Occipital lobe (tissue), 1 donor: ENCODE measurements at regions not wholly inside any gene's neighbourhood (a gene's known extent, or its start where the extent isn't known, plus 50 kb on each side); places are given as distances from the start of the nearest gene placed in this dataset.

Source experiments
- DNase-seq: peaks from one replicate; lab custom pipeline; 2025; lab: John Stamatoyannopoulos, UW

GRCh38 chr7:106775552-106775936 is 89.5 kb upstream of the PIK3CG start:
- DNase-seq, result no peak

- no peak for DNase-seq
Observed at GRCh38 chr7:106775975-106776607, 89.0 kb upstream of the PIK3CG start.

- DNase-seq, result no peak
Observed at GRCh38 chr7:106776618-106777347, 88.3 kb upstream of the PIK3CG start.

- DNase-seq, result no peak
Observed at GRCh38 chr7:106777674-106778299, 87.3 kb upstream of the PIK3CG start.

GRCh38 chr7:106778656-106779250 is 86.3 kb upstream of the PIK3CG start:
- no peak for DNase-seq

- DNase-seq, result no peak
Observed at GRCh38 chr7:106779877-106780276, 85.2 kb upstream of the PIK3CG start.

GRCh38 chr7:106781007-106781406 is 84.1 kb upstream of the PIK3CG start:
- no peak for DNase-seq

- DNase-seq, result no peak
Observed at GRCh38 chr7:106781828-106782544, 83.1 kb upstream of the PIK3CG start.

- DNase-seq, result no peak
Observed at GRCh38 chr7:106783286-106783685, 81.8 kb upstream of the PIK3CG start.

GRCh38 chr7:106788637-106789036 is 76.4 kb upstream of the PIK3CG start:
- no peak for DNase-seq

- no peak for DNase-seq
Observed at GRCh38 chr7:106791526-106791925, 73.6 kb upstream of the PIK3CG start.

- DNase-seq, result no peak
Observed at GRCh38 chr7:106792233-106792926, 72.7 kb upstream of the PIK3CG start.

- DNase-seq, result no peak
Observed at GRCh38 chr7:106793015-106793975, 71.8 kb upstream of the PIK3CG start.

- DNase-seq, result no peak
Observed at GRCh38 chr7:106794276-106795083, 70.6 kb upstream of the PIK3CG start.

GRCh38 chr7:106795084-106795876 is 69.8 kb upstream of the PIK3CG start:
- DNase-seq, result no peak

- DNase-seq, result no peak
Observed at GRCh38 chr7:106795877-106796231, 69.2 kb upstream of the PIK3CG start.

- no peak for DNase-seq
Observed at GRCh38 chr7:106797937-106798336, 67.1 kb upstream of the PIK3CG start.

- DNase-seq, result no peak
Observed at GRCh38 chr7:106802589-106802988, 62.5 kb upstream of the PIK3CG start.
